HG02571 (cell line): ENCODE measurements at regions not wholly inside any gene's neighbourhood (a gene's known extent, or its start where the extent isn't known, plus 50 kb on each side); places are given as distances from the start of the nearest gene placed in this dataset.
"Not testable (repeated sequence)": the region's sequence is repeated elsewhere in the genome, so short reads cannot be mapped to it uniquely, and the experiment has no call there.

Experiments
- ATAC-seq: cut with Tn5 transposase; IDR thresholded peaks from one replicate; pipeline ENCODE4 v1.9.1; 2021; ENCODE audit warnings: mild to moderate bottlenecking, moderate library complexity; ENCODE audit not compliant: unreplicated experiment

- ATAC-seq = no peak
Observed at GRCh38 chr13:76829572-76830327, 56.5 kb downstream of the KCTD12 start.

- no peak for ATAC-seq
Observed at GRCh38 chr13:76828316-76828741, 57.9 kb downstream of the KCTD12 start.

GRCh38 chr13:76826527-76826926 is 59.7 kb downstream of the KCTD12 start:
- ATAC-seq = no peak

GRCh38 chr13:76825430-76825829 is 60.8 kb downstream of the KCTD12 start:
- ATAC-seq = no peak

- no peak for ATAC-seq
Observed at GRCh38 chr13:76823969-76824368, 62.2 kb downstream of the KCTD12 start.

GRCh38 chr13:76822698-76823267 is 63.4 kb downstream of the KCTD12 start:
- ATAC-seq = no peak

- not testable (repeated sequence) for ATAC-seq
Observed at GRCh38 chr13:76821222-76821621, 65.0 kb downstream of the KCTD12 start.

GRCh38 chr13:76820759-76821158 is 65.4 kb downstream of the KCTD12 start:
- no peak for ATAC-seq

GRCh38 chr13:76816394-76816793 is 69.8 kb downstream of the KCTD12 start:
- ATAC-seq = no peak

- no peak for ATAC-seq
Observed at GRCh38 chr13:76815344-76815743, 70.9 kb downstream of the KCTD12 start.

GRCh38 chr13:76813891-76814290 is 72.3 kb downstream of the KCTD12 start:
- no peak for ATAC-seq

- ATAC-seq = no peak
Observed at GRCh38 chr13:76813000-76813691, 73.1 kb downstream of the KCTD12 start.

- no peak for ATAC-seq
Observed at GRCh38 chr13:76812206-76812897, 73.9 kb downstream of the KCTD12 start.

- ATAC-seq = no peak
Observed at GRCh38 chr13:76809389-76809788, 76.8 kb downstream of the KCTD12 start.

GRCh38 chr13:76808927-76809326 is 77.3 kb downstream of the KCTD12 start:
- ATAC-seq = no peak

GRCh38 chr13:76804801-76805200 is 81.4 kb downstream of the KCTD12 start:
- ATAC-seq = no peak

GRCh38 chr13:76803831-76804230 is 82.4 kb downstream of the KCTD12 start:
- no peak for ATAC-seq

GRCh38 chr13:76800943-76801342 is 85.3 kb downstream of the KCTD12 start:
- no peak for ATAC-seq

GRCh38 chr13:76799696-76800095 is 86.5 kb downstream of the KCTD12 start:
- ATAC-seq = no peak

- ATAC-seq = no peak
Observed at GRCh38 chr13:76798037-76798436, 88.2 kb downstream of the KCTD12 start.

GRCh38 chr13:76797361-76797760 is 88.8 kb downstream of the KCTD12 start:
- no peak for ATAC-seq
